ENCODE measurements at regions not wholly inside any gene's neighbourhood (a gene's known extent, or its start where the extent isn't known, plus 50 kb on each side); places are given as distances from the start of the nearest gene placed in this dataset.

DNA sequence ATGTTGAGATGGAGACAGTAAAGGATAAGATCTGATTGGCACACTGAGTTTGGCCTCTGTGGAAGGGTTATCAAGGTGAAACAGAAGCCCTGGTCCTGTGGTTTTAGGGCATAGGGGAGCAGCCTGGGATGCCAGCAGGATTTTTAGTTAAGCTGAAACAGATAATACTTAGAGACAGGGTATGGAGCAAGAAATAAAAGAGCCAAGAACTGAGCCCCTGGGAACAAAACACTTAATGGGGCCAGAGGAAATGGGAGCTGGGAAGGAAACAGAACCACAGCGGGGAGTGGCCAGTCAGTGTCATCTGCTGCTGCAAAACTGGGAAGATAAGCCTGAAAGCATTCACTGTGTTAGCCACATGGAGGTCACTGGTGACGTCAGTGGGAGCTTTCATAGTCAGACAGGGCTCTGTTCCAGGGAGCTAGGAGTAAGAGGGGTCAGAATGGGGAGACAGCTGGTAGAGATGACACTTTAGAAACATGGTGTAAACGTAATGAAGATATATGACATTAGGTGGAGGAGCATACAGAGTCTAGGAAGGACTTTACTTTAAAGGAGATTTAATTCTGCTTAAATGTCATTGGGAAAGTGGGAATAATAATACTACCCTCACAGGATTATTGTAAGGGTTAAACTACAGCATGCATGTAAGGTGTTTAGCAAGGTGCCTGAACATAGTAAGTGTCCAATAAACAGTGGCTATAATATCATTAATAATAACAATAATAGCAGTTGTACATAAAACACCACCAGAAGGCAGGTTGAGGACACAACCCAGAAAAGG, 172.7 kb upstream of the CTNNB1 start:
- CTCF ChIA-PET (ENCODE audit: low intra/inter-chr PET ratio), result interaction anchor here (0.5 kb wide), 1 partner anchor 27 kb away, joined by 3 read pairs; no protein-coding TSS in a partner anchor
- TF ChIP-seq KAT7 (CRISPR knock-in tag; IDR thresholded peaks at IDR 0.05; ENCODE audit: borderline replicate concordance) (no peak), HNRNPUL1 (IDR thresholded peaks at IDR 0.05; ENCODE audit: low read length) (no peak), CHCHD3 (CRISPR knock-in tag; IDR thresholded peaks at IDR 0.05) (no peak), PHF8 (IDR thresholded peaks at IDR 0.05; ENCODE audit: borderline replicate concordance, low read length) (no peak), EWSR1 (IDR thresholded peaks at IDR 0.05; ENCODE audit: borderline replicate concordance, low read depth, partially characterized antibody) (no peak), CBX2 (IDR thresholded peaks at IDR 0.05; ENCODE audit: insufficient read depth, low read length, poor library complexity, severe bottlenecking) (no peak), ZNF644 (tag; IDR thresholded peaks at IDR 0.05; ENCODE audit: low read depth) (no peak; the same call in 1 of the 2 replicates), ELF4 (CRISPR knock-in tag; IDR thresholded peaks at IDR 0.05) (0 out of 2 replicates have a peak, but pooled peaks have one; percentile 68), RBBP5 (IDR thresholded peaks at IDR 0.05; ENCODE audit: borderline replicate concordance, insufficient read depth, low read length, poor library complexity, severe bottlenecking) (no peak), NUFIP1 (IDR thresholded peaks at IDR 0.05; ENCODE audit: partially characterized antibody) (no peak), SRSF1 (IDR thresholded peaks at IDR 0.05; ENCODE audit: low read depth, low read length) (no peak), TCF7 (IDR thresholded peaks at IDR 0.05; ENCODE audit: borderline replicate concordance) (no peak), ZNF780A (CRISPR knock-in tag; IDR thresholded peaks at IDR 0.05) (no peak), PPARD (CRISPR knock-in tag; IDR thresholded peaks at IDR 0.05) (no peak)
- TF ChIP-seq, protein P1, sequence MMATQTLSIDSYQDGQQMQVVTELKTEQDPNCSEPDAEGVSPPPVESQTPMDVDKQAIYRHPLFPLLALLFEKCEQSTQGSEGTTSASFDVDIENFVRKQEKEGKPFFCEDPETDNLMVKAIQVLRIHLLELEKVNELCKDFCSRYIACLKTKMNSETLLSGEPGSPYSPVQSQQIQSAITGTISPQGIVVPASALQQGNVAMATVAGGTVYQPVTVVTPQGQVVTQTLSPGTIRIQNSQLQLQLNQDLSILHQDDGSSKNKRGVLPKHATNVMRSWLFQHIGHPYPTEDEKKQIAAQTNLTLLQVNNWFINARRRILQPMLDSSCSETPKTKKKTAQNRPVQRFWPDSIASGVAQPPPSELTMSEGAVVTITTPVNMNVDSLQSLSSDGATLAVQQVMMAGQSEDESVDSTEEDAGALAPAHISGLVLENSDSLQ (IDR thresholded peaks at IDR 0.05), result peak; percentile 74
- TF ChIP-seq, protein P2, sequence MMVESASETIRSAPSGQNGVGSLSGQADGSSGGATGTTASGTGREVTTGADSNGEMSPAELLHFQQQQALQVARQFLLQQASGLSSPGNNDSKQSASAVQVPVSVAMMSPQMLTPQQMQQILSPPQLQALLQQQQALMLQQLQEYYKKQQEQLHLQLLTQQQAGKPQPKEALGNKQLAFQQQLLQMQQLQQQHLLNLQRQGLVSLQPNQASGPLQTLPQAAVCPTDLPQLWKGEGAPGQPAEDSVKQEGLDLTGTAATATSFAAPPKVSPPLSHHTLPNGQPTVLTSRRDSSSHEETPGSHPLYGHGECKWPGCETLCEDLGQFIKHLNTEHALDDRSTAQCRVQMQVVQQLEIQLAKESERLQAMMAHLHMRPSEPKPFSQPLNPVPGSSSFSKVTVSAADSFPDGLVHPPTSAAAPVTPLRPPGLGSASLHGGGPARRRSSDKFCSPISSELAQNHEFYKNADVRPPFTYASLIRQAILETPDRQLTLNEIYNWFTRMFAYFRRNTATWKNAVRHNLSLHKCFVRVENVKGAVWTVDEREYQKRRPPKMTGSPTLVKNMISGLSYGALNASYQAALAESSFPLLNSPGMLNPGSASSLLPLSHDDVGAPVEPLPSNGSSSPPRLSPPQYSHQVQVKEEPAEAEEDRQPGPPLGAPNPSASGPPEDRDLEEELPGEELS (CRISPR knock-in tag; IDR thresholded peaks at IDR 0.05; ENCODE audit: borderline replicate concordance), result no peak
- TF ChIP-seq, protein P3, sequence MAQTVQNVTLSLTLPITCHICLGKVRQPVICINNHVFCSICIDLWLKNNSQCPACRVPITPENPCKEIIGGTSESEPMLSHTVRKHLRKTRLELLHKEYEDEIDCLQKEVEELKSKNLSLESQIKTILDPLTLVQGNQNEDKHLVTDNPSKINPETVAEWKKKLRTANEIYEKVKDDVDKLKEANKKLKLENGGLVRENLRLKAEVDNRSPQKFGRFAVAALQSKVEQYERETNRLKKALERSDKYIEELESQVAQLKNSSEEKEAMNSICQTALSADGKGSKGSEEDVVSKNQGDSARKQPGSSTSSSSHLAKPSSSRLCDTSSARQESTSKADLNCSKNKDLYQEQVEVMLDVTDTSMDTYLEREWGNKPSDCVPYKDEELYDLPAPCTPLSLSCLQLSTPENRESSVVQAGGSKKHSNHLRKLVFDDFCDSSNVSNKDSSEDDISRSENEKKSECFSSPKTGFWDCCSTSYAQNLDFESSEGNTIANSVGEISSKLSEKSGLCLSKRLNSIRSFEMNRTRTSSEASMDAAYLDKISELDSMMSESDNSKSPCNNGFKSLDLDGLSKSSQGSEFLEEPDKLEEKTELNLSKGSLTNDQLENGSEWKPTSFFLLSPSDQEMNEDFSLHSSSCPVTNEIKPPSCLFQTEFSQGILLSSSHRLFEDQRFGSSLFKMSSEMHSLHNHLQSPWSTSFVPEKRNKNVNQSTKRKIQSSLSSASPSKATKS (CRISPR knock-in tag; IDR thresholded peaks at IDR 0.05), result no peak

More for the DNA sequence above, 172.7 kb upstream of the CTNNB1 start:
- in situ Hi-C loops (cut with MboI) (no loop called here), intact Hi-C loops (cut with micrococcal nuclease) (no loop called here)
- BruUV-seq (replicated peaks), result no TSS peak
- no peaks in the 10 kb centered on the region for H3K79me2 ChIP-seq (ENCODE audit: control insufficient read depth, insufficient read depth, low read length)
- no peak overlapping the region for H3K4me3 ChIP-seq
- POLR2A ChIA-PET, result no interaction called here
- 0% methylated on average over 3 of the region's 3 CpGs for WGBS (ENCODE audit: insufficient coverage, low coverage, missing lambda C conversion rate)
- FAIRE-seq (peak; percentile 98), ATAC-seq (peak; percentile 98), DNase-seq (ENCODE audit: extremely low read depth in 1 of 4, low spot score in 3 of 4) (peak; percentile 71 to 93 (median 78))
- H3K4me2 ChIP-seq (ENCODE audit: insufficient read depth, low read length), result peak overlapping the region; percentile 32
- H3K9ac ChIP-seq (ENCODE audit: insufficient read depth in 1 of 2, low read depth in 2 of 2, low read length in 2 of 2), result no peak overlapping the region
- H3K27ac ChIP-seq (ENCODE audit: extremely low read depth, low read depth, low read length), result no peak overlapping the region
- peaks cover 8 to 33% of the 10 kb centered on the region in 2 experiments for H3K4me1 ChIP-seq (replicated peaks in 1 of 2; ENCODE audit: control insufficient read depth in 2 of 2, insufficient read depth in 2 of 2, low read length in 2 of 2)
- peak overlapping the region; percentile 20 for H2AFZ ChIP-seq (ENCODE audit: low read depth, low read length)
- peaks cover 2 to 19% of the 10 kb centered on the region in 2 experiments; a peak in 3 of 5 replicates for H3K27me3 ChIP-seq (ENCODE audit: control insufficient read depth in 2 of 2, insufficient read depth in 2 of 2, low read length in 2 of 2)
- no peaks in the 10 kb centered on the region for H3K9me3 ChIP-seq (replicated peaks; ENCODE audit: control insufficient read depth, insufficient read depth, low read depth, low read length)
- H3K9me1 ChIP-seq (ENCODE audit: control insufficient read depth, insufficient read depth, low read length), result no peaks in the 10 kb centered on the region
- no peaks in the 10 kb centered on the region for H3K36me3 ChIP-seq (ENCODE audit: control insufficient read depth, insufficient read depth, low read length)
- H4K20me1 ChIP-seq (replicated peaks; ENCODE audit: control insufficient read depth, insufficient read depth, low read length), result no peaks in the 10 kb centered on the region
